Keratinocyte (primary cell): ENCODE measurements at regions not wholly inside any gene's neighbourhood (a gene's known extent, or its start where the extent isn't known, plus 50 kb on each side); places are given as distances from the start of the nearest gene placed in this dataset.

ENCODE experiments used
- CTCF ChIP-seq, 3 experiments: IDR thresholded peaks in 1 of 3; conservative IDR thresholded peaks in 1 of 3; optimal IDR thresholded peaks in 1 of 3; 2 replicates in 2 of 3; 3 replicates in 1 of 3; pipeline versions ENCODE3 to v1.5.1; 2011; ENCODE audit warnings: low read length in 3 of 3, mild to moderate bottlenecking in 3 of 3, moderate library complexity in 2 of 3, control low read depth in 1 of 3, inconsistent platforms in 1 of 3; ENCODE audit not compliant: insufficient read depth in 2 of 3; ENCODE audit errors: extremely low read depth in 1 of 3
- EZH2 ChIP-seq: IDR thresholded peaks from one replicate; pipeline ENCODE4 v1.6.1; 2012; ENCODE audit warnings: inconsistent platforms, mild to moderate bottlenecking, low read length, moderate library complexity

GRCh38 chr5:6926491-6927038, 213.3 kb downstream of the TENT4A start:
- TF ChIP-seq CTCF (optimal IDR thresholded peaks at IDR 0.05 in 1 of 3, IDR thresholded peaks at IDR 0.05 in 1 of 3, conservative IDR thresholded peaks at IDR 0.05 in 1 of 3; ENCODE audit: extremely low read depth in 1 of 3, insufficient read depth in 2 of 3, low read length in 3 of 3) (no peak), EZH2 (no peak)
